Prostate gland (tissue), 2 donors: ENCODE measurements at regions not wholly inside any gene's neighbourhood (a gene's known extent, or its start where the extent isn't known, plus 50 kb on each side); places are given as distances from the start of the nearest gene placed in this dataset.

ENCODE experiments used
- POLR2A ChIP-seq: fragments of 450-650 bp; IDR thresholded peaks from one replicate; pipeline ENCODE4 v1.6.1; 2016; ENCODE audit warnings: antibody characterized with exemption, mild to moderate bottlenecking
- POLR2AphosphoS5 ChIP-seq: sonication (generic); formaldehyde crosslinking; IDR thresholded peaks from one replicate; pipeline ENCODE4 v1.6.1; 2017; ENCODE audit warnings: antibody characterized with exemption
- TF ChIP-seq, protein P1 (sequence below), 4 experiments: fragments of 200-600 bp in 2 of 4; fragments of 450-650 bp in 2 of 4; sonication (generic) in 2 of 4; IDR thresholded peaks; 1 replicate in 3 of 4; 2 replicates in 1 of 4; pipeline ENCODE4 v1.5.1; 2016 to 2019; ENCODE audit warnings: antibody characterized with exemption in 4 of 4, mild to moderate bottlenecking in 2 of 4, moderate library complexity in 2 of 4

DNA sequence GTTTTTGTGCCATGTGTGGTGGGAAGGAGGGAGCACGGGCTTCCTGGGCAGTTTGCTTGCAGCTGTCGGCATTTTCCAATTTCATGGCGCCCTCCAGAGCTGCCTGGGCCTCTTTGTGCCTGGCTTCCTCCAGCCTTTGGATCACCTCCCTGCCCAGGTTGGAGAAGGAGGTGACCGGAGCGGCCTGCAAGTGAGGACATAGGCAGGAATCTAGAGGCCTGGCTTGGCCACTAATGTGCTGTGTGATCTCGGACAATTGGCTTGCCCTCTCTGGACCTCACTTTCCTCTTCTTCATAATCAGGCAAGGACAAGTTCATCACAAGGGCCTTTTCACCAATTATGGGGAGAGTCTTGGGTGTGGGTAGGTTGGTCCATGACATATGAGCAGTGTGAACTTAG, 245.1 kb downstream of the MATN1 start:
- TF ChIP-seq POLR2A: no peak
- TF ChIP-seq POLR2AphosphoS5: no peak
- TF ChIP-seq, protein P1, sequence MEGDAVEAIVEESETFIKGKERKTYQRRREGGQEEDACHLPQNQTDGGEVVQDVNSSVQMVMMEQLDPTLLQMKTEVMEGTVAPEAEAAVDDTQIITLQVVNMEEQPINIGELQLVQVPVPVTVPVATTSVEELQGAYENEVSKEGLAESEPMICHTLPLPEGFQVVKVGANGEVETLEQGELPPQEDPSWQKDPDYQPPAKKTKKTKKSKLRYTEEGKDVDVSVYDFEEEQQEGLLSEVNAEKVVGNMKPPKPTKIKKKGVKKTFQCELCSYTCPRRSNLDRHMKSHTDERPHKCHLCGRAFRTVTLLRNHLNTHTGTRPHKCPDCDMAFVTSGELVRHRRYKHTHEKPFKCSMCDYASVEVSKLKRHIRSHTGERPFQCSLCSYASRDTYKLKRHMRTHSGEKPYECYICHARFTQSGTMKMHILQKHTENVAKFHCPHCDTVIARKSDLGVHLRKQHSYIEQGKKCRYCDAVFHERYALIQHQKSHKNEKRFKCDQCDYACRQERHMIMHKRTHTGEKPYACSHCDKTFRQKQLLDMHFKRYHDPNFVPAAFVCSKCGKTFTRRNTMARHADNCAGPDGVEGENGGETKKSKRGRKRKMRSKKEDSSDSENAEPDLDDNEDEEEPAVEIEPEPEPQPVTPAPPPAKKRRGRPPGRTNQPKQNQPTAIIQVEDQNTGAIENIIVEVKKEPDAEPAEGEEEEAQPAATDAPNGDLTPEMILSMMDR (IDR thresholded peaks at IDR 0.05): no peak
